GM23338 (cell line): ENCODE measurements at regions not wholly inside any gene's neighbourhood (a gene's known extent, or its start where the extent isn't known, plus 50 kb on each side); places are given as distances from the start of the nearest gene placed in this dataset.
A peak's percentile ranks its signal among the peaks of the same experiment; 100 is the strongest.

Source experiments
- ATAC-seq: fragments of 200-7000 bp; cut with Tn5 transposase; 3 replicates; pipeline ENCODE4 v1.9.1; 2020
- DNase-seq: peaks from one replicate; pipeline ENCODE4 v3.0.0-alpha.2; 2015; ENCODE audit warnings: low spot score
- H2AFZ ChIP-seq: fragments of 200-600 bp; sonication (generic); 2 replicates; pipeline ENCODE4 v1.8.0; 2016; ENCODE audit warnings: antibody characterized with exemption, mild to moderate bottlenecking, moderate library complexity
- H3F3A ChIP-seq: fragments of 200-600 bp; sonication (generic); replicated peaks from 2 replicates; pipeline ENCODE4 v1.8.0; 2017; ENCODE audit warnings: antibody characterized with exemption, mixed run types, low read depth
- H3K27ac ChIP-seq: fragments of 200-600 bp; sonication (generic); 2 replicates; pipeline ENCODE4 v1.6.1; 2016; ENCODE audit warnings: low read depth
- H3K27me3 ChIP-seq: fragments of 200-600 bp; sonication (generic); 2 replicates; pipeline ENCODE4 v1.8.0; 2016; ENCODE audit warnings: mild to moderate bottlenecking, mixed run types, moderate library complexity; ENCODE audit not compliant: insufficient read depth
- H3K36me3 ChIP-seq: fragments of 200-600 bp; sonication (generic); 2 replicates; pipeline ENCODE4 v1.8.0; 2016; ENCODE audit warnings: mild to moderate bottlenecking; ENCODE audit not compliant: insufficient read depth
- H3K4me1 ChIP-seq: fragments of 200-600 bp; sonication (generic); 2 replicates; pipeline ENCODE4 v1.8.0; 2016; ENCODE audit warnings: mild to moderate bottlenecking, moderate library complexity; ENCODE audit not compliant: insufficient read depth
- H3K4me2 ChIP-seq: fragments of 200-600 bp; sonication (generic); 2 replicates; pipeline ENCODE4 v1.7.1; 2017; ENCODE audit warnings: mixed run types
- H3K4me3 ChIP-seq: fragments of 200-600 bp; sonication (generic); 2 replicates; pipeline ENCODE4 v1.6.1; 2016; ENCODE audit warnings: mixed run types
- H3K79me2 ChIP-seq: fragments of 200-600 bp; sonication (generic); replicated peaks from 2 replicates; pipeline ENCODE4 v1.8.0; 2017; ENCODE audit warnings: mild to moderate bottlenecking; ENCODE audit not compliant: insufficient read depth
- H3K9me2 ChIP-seq: fragments of 200-600 bp; sonication (generic); 2 replicates; pipeline ENCODE4 v1.8.0; 2017; ENCODE audit not compliant: insufficient read depth
- H4K20me1 ChIP-seq: fragments of 200-600 bp; sonication (generic); replicated peaks from 2 replicates; pipeline ENCODE4 v1.8.0; 2017; ENCODE audit warnings: mild to moderate bottlenecking; ENCODE audit not compliant: insufficient read depth
- H3K27ac Mint-ChIP-seq: 2 replicates; pipeline ENCODE4 v1.8.0; 2020; ENCODE audit warnings: inconsistent platforms, mild to moderate bottlenecking, moderate library complexity, mixed read lengths
- H3K27me3 Mint-ChIP-seq: 3 replicates; pipeline ENCODE4 v1.8.0; 2022; ENCODE audit warnings: low read depth, mild to moderate bottlenecking, moderate library complexity, mixed read lengths, inconsistent platforms; ENCODE audit not compliant: insufficient read depth, poor library complexity
- H3K36me3 Mint-ChIP-seq: 3 replicates; pipeline ENCODE4 v1.8.0; 2021; ENCODE audit warnings: low read depth, mild to moderate bottlenecking, inconsistent platforms, moderate library complexity, mixed read lengths
- H3K4me1 Mint-ChIP-seq: 3 replicates; pipeline ENCODE4 v1.8.0; 2020; ENCODE audit warnings: mild to moderate bottlenecking, inconsistent platforms, mixed read lengths
- H3K4me3 Mint-ChIP-seq: 3 replicates; pipeline ENCODE4 v1.8.0; 2021; ENCODE audit warnings: moderate library complexity, mild to moderate bottlenecking, inconsistent platforms, mixed read lengths
- H3K9me3 Mint-ChIP-seq: 3 replicates; pipeline ENCODE4 v1.8.0; 2020; ENCODE audit warnings: moderate library complexity, mild to moderate bottlenecking, inconsistent platforms, mixed read lengths
- EZH2 ChIP-seq: fragments of 200-600 bp; sonication (generic); IDR thresholded peaks from one replicate; pipeline ENCODE4 v1.8.0; 2017; ENCODE audit warnings: antibody characterized with exemption, mild to moderate bottlenecking, low read depth; ENCODE audit not compliant: unreplicated experiment
- JUNB ChIP-seq: IDR thresholded peaks from one replicate; pipeline ENCODE4 v1.6.1; 2016; ENCODE audit warnings: antibody characterized with exemption; ENCODE audit not compliant: unreplicated experiment
- REST ChIP-seq: IDR thresholded peaks from one replicate; pipeline ENCODE4 v1.6.1; 2018; ENCODE audit warnings: antibody characterized with exemption; ENCODE audit not compliant: unreplicated experiment
- ZNF331 ChIP-seq: fragments of 250-450 bp; sonication (Bioruptor Pico); IDR thresholded peaks from 2 replicates; pipeline ENCODE4 v1.5.0; 2020; ENCODE audit warnings: low read depth, mild to moderate bottlenecking, moderate library complexity
- ZNF462 ChIP-seq: fragments of 250-450 bp; sonication (Bioruptor Pico); IDR thresholded peaks from 2 replicates; pipeline ENCODE4 v1.5.0; 2020; ENCODE audit warnings: mild to moderate bottlenecking, moderate library complexity

- TF ChIP-seq ZNF462 (no peak), JUNB (no peak)
These were observed 98.4 kb downstream of the ZNF280B start (continued) for GRCh38 chr22:22410121-22410520.

GRCh38 chr22:22410677-22411076, 97.9 kb downstream of the ZNF280B start:
- TF ChIP-seq EZH2 = peak; percentile 32
- no peak for TF ChIP-seq ZNF331 (CRISPR knock-in tag)
- TF ChIP-seq REST = no peak
- Histone ChIP-seq H4K20me1 (peaks cover 6% of the 10 kb centered on the region; the same call in 1 of the 2 replicates), H3K4me1 (no peaks in the 10 kb centered on the region), H3K27me3 (peaks cover 100% of the 10 kb centered on the region), H3K27ac (no peak overlapping the region), H3F3A (no peaks in the 10 kb centered on the region), H3K4me3 (no peak overlapping the region), H3K4me2 (no peak overlapping the region), H3K79me2 (no peaks in the 10 kb centered on the region), H2AFZ (no peak overlapping the region), H3K9me2 (no peaks in the 10 kb centered on the region), H3K36me3 (no peaks in the 10 kb centered on the region)
- Mint-ChIP-seq H3K9me3 (no peaks in the 10 kb centered on the region), H3K27ac (no peak overlapping the region), H3K36me3 (no peaks in the 10 kb centered on the region), H3K4me1 (no peaks in the 10 kb centered on the region), H3K27me3 (peaks cover 99% of the 10 kb centered on the region), H3K4me3 (no peak overlapping the region)
- ATAC-seq (no peak), DNase-seq (no peak)
